ENCODE measurements at regions not wholly inside any gene's neighbourhood (a gene's known extent, or its start where the extent isn't known, plus 50 kb on each side); places are given as distances from the start of the nearest gene placed in this dataset.

- DNase-seq: no peak
Measured at GRCh38 chr15:39473298-39473947, 107.5 kb upstream of the THBS1 start.

DNA sequence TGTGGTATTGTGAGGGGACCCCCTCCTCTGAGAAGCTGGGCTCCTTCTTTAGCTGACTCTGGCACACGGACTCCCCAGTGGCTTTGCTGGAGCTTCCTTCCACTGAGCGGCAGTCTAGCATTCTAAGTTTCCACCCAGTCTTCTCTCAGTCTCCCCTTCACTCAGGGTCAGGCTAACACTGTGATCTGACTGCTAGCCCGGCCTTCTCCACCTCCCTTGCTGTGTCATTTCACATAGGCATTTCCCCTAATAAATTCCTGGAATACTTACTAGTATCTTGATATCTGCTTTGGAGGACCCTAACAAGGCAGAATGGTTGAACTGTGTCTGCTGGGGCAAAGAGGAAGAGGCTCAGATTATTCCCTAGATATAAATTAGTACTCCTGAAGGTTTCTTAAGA, 106.2 kb upstream of the THBS1 start:
- DNase-seq: no peak

- DNase-seq: no peak
Measured at GRCh38 chr15:39478996-39479395, 101.9 kb upstream of the THBS1 start.

DNA sequence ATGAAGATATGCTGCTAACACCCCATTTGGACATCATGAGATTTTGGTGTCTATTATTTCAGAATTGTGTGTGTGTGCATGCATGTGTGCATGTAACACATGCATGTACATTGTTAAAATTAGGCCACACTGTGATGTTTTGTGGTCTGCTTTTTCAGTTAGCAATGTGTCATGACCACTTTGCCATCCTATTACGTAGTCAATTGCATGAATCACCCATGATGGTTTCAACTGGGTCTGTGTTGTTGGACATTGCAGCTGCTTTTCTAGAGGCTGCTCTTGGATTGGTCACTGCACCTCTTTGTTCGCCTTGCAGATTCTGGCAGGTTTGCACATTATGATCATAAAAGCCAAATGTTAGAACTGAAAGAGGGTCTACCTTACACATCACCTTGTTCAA, 101.0 kb upstream of the THBS1 start:
- DNase-seq: no peak

- no peak for DNase-seq
Measured at GRCh38 chr15:39482459-39482858, 98.4 kb upstream of the THBS1 start.

DNA sequence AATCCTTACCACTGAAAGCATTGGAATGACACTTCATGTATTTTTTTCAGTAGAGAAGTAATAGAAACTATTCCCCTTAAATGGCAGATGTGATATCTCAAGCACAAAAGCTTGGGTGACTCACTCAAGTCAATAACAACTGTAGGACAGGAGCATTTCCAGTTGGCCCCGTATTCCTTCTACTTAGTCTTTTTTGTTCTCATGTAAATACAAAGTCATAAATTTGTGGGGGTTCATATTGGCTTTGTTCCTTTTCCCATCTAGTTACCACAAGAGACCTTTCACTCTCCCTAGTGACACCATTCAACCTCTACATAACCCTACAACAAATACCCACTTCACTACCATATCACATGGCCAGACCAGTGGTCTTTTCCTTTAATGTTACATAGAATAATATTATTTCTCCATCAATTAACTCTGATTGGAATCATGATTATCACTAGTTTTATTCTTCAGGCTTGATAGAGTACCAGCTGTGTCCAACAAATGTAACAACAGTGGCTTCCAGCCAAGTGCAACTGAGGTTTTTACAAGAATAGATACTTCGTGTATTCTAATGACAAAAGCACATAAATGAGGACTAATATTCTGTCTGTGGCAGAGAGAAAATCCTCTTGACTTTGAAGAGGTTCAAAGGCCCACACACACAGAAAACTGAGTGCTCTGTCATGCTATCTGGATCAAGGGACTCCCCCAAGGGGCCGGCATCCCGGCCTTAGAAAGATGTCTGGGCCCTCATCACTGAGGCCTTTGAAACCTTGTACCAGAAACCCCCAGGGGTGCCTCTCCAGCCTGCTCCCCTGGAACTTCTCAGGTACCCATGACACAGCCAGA, 94.0 kb upstream of the THBS1 start:
- DNase-seq: no peak

- no peak for DNase-seq
Measured at GRCh38 chr15:39487458-39487735, 93.5 kb upstream of the THBS1 start.

GRCh38 chr15:39488516-39488915, 92.4 kb upstream of the THBS1 start:
- no peak for DNase-seq

DNA sequence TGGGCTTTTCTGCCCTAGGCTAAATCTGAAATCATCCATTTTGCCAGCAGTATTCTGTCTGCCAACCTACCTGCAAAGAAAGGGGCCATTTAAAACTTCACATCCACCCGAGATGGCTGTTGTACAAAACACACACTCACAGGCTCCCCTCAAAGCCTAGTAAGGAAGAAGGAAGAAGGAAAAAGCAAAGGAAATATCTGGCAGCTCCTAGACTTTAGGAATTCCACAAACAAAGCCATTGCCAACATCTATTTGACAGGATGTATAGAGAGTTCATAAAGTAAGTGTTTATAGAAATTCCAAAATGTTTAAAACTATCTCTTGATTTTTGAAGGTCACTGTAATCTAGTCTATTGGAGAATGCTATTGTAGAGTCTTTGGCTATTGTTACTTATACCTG, 91.9 kb upstream of the THBS1 start:
- no peak for DNase-seq

GRCh38 chr15:39491115-39491885, 89.6 kb upstream of the THBS1 start:
- no peak for DNase-seq

DNA sequence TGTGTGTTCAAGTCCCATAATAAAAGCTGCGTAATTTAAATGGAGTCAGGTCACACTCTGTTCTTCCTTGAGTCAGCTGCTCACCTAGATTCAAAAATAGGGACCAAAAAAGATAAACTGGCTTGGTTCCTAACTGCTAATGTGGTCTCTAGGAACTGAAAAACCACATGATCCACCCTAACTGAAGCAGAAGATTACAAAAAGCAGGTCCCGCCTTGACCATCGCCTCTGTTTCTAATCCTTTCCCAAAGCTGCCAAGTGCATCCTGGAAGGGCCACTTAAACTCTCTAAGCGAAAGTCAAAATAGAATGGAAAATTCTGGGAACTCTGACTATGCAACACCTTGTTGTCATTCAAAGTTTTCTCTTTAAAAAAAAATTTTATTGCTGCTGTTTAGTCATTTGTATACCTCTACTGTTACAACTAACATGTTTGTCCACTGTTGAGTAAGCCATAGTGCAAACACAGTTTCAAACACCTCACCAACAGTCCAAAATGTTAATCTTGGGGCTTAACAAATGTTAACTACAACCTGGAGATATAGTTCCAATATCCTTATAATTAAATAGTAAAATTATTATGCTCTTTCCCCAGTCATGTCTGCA, 88.9 kb upstream of the THBS1 start:
- no peak for DNase-seq

DNA sequence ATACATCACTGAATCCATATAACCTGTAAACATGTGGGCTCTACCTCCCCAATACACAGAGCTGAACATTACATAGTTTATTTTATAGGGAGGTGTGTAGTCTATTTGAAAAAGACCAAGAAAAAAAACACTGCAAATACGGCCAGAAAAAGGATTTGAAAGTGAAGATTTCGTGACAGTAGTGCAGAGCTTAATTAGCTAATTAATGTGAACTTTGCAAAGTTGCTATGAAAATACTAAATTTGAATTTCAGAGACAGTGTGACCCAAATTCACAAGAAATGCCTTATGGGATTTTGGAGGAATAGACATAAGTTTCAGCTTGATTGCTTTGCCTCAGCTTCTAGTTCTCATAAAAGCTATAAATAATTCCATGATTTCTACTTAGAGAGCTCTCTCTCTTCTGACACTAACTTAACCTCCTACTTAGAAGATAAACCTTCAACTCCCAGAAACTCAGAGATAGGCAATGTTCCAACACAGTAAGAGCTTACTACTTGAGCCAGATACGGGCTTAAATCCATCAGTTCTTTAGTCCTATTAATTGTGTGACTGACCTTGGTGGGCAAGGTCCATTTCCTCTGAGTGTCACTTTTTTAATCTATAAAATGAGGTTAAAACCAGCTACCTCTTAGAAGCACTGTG, 87.3 kb upstream of the THBS1 start:
- no peak for DNase-seq

GRCh38 chr15:39494462-39494861, 86.4 kb upstream of the THBS1 start:
- DNase-seq: no peak

DNA sequence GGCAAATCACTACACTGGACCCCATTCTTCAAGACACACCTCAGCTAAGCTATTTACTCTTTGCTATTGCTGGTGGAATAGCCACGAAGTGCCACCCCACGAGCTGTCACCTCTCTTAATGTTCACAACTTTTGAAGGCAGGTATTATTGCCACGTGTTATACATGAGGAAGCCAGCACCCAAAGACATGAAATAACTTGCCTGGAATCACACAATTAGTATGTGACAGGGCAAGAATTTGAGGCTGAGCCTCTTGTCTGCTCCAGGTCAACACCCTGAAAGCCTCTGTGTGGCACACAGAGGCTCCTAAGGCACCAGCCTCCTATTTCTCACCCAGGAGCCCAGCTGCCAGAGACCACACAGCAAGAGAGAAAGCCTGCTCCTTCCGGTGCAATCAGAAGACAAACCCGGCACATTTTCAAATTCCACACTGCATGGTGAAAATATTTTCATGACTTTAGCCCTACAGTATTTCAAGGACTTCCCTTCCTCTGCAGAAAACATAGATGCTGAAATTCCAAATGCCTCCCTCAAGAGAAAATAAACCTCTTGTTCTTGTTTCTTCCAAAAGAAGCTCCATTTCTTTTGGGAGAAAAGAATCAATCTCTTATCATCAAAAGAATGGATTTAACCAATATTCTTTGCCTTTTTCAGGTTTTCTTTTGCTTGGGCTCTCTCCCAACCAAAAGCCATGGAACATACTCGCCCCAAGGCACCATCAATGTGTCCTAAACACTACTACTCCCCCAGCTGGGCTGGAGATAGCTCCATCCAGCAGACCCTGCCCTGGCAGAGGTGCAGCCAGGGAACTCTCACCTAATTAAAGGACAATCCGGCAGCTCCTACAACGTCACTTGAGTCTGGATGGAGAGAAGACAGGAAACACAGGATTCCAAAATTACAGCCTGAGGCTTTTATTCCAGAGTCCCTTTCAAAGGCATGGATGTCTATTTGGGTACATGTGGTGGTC, 84.7 kb upstream of the THBS1 start:
- no peak for DNase-seq

GRCh38 chr15:39497016-39497758, 83.7 kb upstream of the THBS1 start:
- no peak for DNase-seq

DNA sequence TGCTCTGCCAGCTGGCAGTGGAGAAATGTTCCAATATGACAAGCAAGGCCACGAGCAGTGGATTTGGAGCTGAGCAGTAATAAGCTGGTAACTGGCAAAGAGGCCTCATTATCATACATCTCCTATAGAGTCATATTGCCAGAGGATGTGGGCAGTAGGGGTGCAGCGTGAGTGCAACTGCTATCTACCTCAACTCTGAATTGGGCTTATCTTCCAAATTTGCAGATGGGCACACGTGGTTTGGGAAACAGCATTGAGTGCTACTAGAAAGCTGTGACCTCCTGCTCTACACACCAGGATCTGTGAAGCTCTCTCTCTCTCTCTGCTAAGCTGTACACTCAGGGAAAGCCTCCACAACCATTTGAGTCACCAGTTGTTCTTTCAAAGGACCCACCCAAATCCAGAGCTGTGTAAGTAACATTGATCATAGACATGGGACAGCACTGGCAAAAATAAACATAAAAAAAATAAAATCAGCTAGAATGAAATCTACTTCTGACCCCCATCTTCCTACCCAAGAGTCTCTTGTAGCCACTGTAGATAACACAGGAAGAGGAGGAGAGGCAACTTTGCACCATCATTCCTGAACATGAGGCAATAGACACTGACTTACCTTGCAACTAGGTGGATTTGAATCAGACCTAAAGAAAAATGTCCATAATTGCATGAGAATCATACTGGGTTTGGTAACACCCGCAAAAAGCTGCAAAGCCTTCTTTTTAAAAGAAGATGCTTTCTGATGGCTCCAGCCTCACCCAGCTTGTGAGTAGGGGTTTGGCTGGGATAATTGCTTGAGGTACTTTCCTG, 82.9 kb upstream of the THBS1 start:
- DNase-seq: no peak

DNA sequence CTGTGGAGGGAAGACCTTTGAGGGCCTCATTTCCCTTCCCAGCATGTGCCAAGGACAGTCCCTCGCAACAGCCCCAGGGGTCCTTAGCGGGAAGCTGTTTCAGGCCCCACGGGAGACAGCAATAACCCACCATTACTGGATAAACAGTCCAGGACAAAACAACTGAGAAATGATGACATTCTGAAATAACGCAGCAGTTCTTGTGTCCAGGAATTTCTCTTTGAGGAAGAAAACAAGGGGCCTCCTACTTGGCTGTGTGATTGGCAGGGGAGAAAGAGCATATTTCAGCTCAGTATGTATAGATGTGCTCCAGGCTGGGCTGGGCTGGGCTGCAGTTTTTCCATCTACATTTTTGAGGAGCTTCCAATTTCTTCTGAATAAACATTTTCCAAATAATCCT, 82.2 kb upstream of the THBS1 start:
- no peak for DNase-seq

GRCh38 chr15:39499042-39499441, 81.8 kb upstream of the THBS1 start:
- DNase-seq: no peak

DNA sequence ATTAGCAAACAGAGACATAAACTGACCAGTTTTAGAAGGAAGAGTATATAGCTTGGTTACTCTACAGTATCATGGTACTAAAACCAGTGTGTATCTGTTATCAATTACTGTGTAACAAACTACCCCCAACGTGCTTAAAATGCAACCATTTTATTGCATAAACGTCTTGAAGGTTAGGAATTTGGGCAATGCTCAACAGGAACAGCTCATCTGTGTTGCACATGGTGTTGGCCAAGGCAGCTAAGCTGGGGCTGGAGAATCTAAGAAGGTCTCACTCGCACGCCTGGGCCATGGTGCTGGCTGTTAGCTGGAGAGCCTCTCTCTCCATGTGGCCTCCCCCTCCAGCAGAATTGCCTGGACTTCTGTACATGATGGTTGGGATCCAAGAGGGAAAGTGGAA, 81.2 kb upstream of the THBS1 start:
- DNase-seq: no peak

DNA sequence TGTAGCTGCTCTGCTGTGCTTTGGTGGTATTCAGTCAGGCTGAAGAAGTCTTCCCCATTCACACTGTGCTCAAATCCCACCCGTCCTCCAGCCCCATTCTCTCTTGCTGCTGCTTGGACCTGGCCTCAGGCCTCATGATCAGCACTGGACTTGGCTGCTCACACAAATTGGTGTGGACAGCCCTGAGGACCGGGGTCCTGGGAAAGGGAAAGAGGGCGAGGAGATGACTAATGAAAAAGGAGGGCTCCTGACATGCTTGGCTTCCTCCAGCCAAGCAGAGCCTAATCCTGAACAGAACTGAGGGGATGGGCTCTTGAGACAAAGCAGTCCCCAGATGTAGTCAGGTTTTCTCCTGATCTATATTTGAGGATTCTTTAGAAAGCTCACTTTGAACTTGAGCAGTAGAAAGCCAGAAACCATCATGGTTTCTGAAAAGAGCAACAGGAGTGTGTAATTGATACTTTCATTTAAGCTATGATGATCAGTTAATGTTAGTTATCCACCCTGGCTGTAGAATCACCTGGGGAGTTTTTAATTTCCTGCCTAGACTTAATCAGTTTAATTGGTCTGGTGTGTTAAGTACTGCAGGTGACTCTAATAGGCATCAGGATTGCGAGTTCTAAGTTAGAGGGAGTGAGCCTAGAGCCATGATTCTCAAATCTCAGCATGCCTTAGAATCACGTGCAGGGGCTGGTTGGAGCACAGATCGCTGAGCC, 79.4 kb upstream of the THBS1 start:
- DNase-seq: no peak
